OCI-LY7 (cell line): ENCODE measurements at regions not wholly inside any gene's neighbourhood (a gene's known extent, or its start where the extent isn't known, plus 50 kb on each side); places are given as distances from the start of the nearest gene placed in this dataset.

Experiments
- BruUV-seq: library from RNA; stranded (reverse); fragments of 400-500 nt; replicated peaks from 2 replicates; lab custom pipeline; 2021; lab: Mats Ljungman, UMichigan
- CTCF ChIA-PET: fragments of 300-600 bp; sonication (Branson Sonifier 250); formaldehyde crosslinking; loops from one replicate; lab custom pipeline; 2022; ENCODE audit warnings: antibody characterized with exemption; ENCODE audit not compliant: unreplicated experiment; lab: Charles Lee
- POLR2A ChIA-PET: fragments of 300-600 bp; sonication (Branson Sonifier 250); formaldehyde crosslinking; loops from one replicate; lab custom pipeline; 2022; ENCODE audit warnings: antibody characterized with exemption; lab: Charles Lee
- DNase-seq: peaks from one replicate; pipeline ENCODE4 v3.0.0-alpha.2; 2015; ENCODE audit warnings: low spot score
- H2AFZ ChIP-seq: fragments of 200-600 bp; sonication (generic), shearing (Covaris generic); 2 replicates; pipeline ENCODE4 v1.6.1; 2014; ENCODE audit warnings: mild to moderate bottlenecking, antibody characterized with exemption, low read length, moderate library complexity
- H3K27ac ChIP-seq: fragments of 200-600 bp; sonication (generic); 2 replicates; pipeline ENCODE4 v1.5.1; 2014; ENCODE audit warnings: mixed run types, low read depth, mild to moderate bottlenecking, moderate library complexity, low read length, inconsistent platforms; ENCODE audit not compliant: poor library complexity, severe bottlenecking
- H3K36me3 ChIP-seq: fragments of 200-600 bp; sonication (generic); 2 replicates; pipeline ENCODE4 v1.6.1; 2014; ENCODE audit warnings: mild to moderate bottlenecking, antibody characterized with exemption, low read length, moderate library complexity, mixed read lengths; ENCODE audit not compliant: insufficient read depth
- H3K4me1 ChIP-seq: fragments of 200-600 bp; sonication (generic); 2 replicates; pipeline ENCODE4 v1.5.1; 2014; ENCODE audit warnings: mild to moderate bottlenecking, low read length; ENCODE audit not compliant: insufficient read depth, poor library complexity, severe bottlenecking
- H3K4me2 ChIP-seq: fragments of 200-600 bp; sonication (generic); 2 replicates; pipeline ENCODE4 v1.6.1; 2014; ENCODE audit warnings: mild to moderate bottlenecking, low read length
- H3K4me3 ChIP-seq: fragments of 200-600 bp; sonication (generic); 2 replicates; pipeline ENCODE4 v1.5.1; 2014; ENCODE audit warnings: mild to moderate bottlenecking, low read depth, low read length; ENCODE audit not compliant: poor library complexity, severe bottlenecking
- H3K79me2 ChIP-seq: fragments of 200-600 bp; sonication (generic); 2 replicates; pipeline ENCODE4 v1.6.1; 2016; ENCODE audit warnings: low read depth, mild to moderate bottlenecking, low read length, moderate library complexity, mixed read lengths; ENCODE audit not compliant: insufficient read depth
- H3K9me2 ChIP-seq: fragments of 200-600 bp; sonication (generic); 2 replicates; pipeline ENCODE4 v1.6.1; 2016; ENCODE audit warnings: mild to moderate bottlenecking, low read length, mixed read lengths; ENCODE audit not compliant: insufficient read depth
- H3K9me3 ChIP-seq: fragments of 200-600 bp; sonication (generic); 2 replicates; pipeline ENCODE4 v1.6.1; 2014; ENCODE audit warnings: mild to moderate bottlenecking, mixed run types, low read length, mixed read lengths
- H4K20me1 ChIP-seq: fragments of 200-600 bp; sonication (generic); 2 replicates; pipeline ENCODE4 v1.6.1; 2014; ENCODE audit warnings: mild to moderate bottlenecking, antibody characterized with exemption, low read length, moderate library complexity, mixed read lengths; ENCODE audit not compliant: insufficient read depth
- EZH2phosphoT487 ChIP-seq: fragments of 200-600 bp; sonication (generic); IDR thresholded peaks from 2 replicates; pipeline ENCODE4 v1.6.1; 2018; ENCODE audit warnings: low read depth, borderline replicate concordance, mild to moderate bottlenecking, mixed run types, antibody characterized with exemption, low read length, moderate library complexity, mixed read lengths
- intact Hi-C: fragments of 100-400 bp; cut with micrococcal nuclease; formaldehyde crosslinking; loops from one replicate; pipeline ENCODE4 v1.10.0; 2022; ENCODE audit not compliant: unreplicated experiment
- TF ChIP-seq, protein P1 (sequence below): fragments of 200-600 bp; sonication (generic); conservative IDR thresholded peaks from 2 replicates; pipeline ENCODE4 v1.5.1; 2014; ENCODE audit warnings: mild to moderate bottlenecking, antibody characterized with exemption, low read length, moderate library complexity, mixed read lengths

DNA sequence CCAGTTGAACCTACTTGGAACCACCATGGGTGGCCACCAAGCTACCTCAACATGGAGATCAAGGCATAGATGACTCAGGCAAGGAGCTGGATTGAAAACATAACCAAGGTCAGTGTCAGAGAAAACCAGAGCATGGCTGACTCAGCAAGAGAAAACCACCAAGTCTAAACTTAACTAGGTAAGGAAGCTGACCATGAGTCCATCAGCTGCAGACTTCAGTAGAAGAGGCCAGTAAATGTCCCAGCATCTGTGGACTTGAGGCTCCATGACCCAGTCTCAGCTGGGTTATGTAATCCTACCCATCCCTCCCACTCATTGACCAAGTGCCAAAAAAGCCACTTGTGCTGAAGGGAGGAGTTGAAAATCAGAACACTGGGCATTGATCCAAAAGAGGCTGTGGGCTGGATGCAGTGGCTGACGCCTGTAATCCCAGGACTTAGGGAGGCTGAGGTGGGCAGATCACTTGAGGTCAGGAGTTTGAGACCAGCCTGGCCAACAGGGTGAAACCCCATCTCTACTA lies 93.7 kb upstream of the CBLN4 start:
- H2AFZ ChIP-seq: no peak overlapping the region
- H3K79me2 ChIP-seq: no peaks in the 10 kb centered on the region
- ChIA-PET CTCF (no interaction called here), POLR2A (no interaction called here)
- no peak overlapping the region for H3K27ac ChIP-seq
- H3K4me2 ChIP-seq: no peak overlapping the region
- TF ChIP-seq, protein P1, sequence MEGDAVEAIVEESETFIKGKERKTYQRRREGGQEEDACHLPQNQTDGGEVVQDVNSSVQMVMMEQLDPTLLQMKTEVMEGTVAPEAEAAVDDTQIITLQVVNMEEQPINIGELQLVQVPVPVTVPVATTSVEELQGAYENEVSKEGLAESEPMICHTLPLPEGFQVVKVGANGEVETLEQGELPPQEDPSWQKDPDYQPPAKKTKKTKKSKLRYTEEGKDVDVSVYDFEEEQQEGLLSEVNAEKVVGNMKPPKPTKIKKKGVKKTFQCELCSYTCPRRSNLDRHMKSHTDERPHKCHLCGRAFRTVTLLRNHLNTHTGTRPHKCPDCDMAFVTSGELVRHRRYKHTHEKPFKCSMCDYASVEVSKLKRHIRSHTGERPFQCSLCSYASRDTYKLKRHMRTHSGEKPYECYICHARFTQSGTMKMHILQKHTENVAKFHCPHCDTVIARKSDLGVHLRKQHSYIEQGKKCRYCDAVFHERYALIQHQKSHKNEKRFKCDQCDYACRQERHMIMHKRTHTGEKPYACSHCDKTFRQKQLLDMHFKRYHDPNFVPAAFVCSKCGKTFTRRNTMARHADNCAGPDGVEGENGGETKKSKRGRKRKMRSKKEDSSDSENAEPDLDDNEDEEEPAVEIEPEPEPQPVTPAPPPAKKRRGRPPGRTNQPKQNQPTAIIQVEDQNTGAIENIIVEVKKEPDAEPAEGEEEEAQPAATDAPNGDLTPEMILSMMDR: no peak
- TF ChIP-seq EZH2phosphoT487: no peak
- no TSS peak for BruUV-seq
- DNase-seq: no peak
- H3K4me3 ChIP-seq: no peak overlapping the region
- no peaks in the 10 kb centered on the region for H4K20me1 ChIP-seq
- intact Hi-C loops: no loop called here
- H3K36me3 ChIP-seq: no peaks in the 10 kb centered on the region
- H3K9me3 ChIP-seq: no peaks in the 10 kb centered on the region
- H3K4me1 ChIP-seq: no peaks in the 10 kb centered on the region
- no peaks in the 10 kb centered on the region for H3K9me2 ChIP-seq

DNA sequence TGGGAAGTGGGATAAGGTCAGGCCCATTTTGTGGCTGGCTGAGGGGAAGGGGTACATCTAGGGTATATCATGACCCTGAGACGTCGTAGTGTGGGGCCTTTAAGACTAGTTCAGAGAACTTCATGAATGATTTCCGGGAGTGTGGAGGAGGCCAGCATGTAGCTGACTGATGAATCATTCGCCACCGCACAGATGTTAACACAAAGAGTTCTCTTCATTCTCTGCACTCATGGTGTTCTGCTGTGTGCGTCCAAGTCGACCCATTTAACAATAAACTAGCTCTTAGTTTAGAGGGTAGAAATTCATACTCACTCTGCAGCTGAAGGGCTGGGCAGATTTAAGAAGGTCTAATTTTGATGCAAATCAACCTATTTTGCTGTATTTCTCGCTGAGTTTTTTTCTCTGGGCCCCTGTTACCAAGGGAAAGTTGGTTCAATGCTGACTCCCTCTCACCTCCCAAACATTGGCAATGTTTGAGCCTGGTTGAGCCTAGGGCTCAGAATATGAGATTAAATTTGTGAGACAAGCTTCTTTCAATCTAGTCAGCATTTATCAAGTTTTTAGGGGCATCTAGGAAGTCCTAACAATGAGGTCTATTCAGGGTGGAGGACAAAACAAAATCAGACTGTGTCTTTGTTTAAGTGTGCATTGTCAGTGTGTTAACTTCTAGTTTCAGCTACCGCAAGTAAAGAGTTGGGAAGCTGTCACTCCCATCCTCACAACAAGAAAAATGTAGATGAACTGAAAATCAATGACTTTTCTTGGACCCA lies 106.8 kb upstream of the CBLN4 start:
- no peak overlapping the region for H3K4me3 ChIP-seq
- BruUV-seq: no TSS peak
- H3K36me3 ChIP-seq: no peaks in the 10 kb centered on the region
- no peak overlapping the region for H2AFZ ChIP-seq
- no peaks in the 10 kb centered on the region for H3K9me2 ChIP-seq
- ChIA-PET CTCF (no interaction called here), POLR2A (no interaction called here)
- TF ChIP-seq, protein P1: no peak
- no peak for TF ChIP-seq EZH2phosphoT487
- no peaks in the 10 kb centered on the region for H3K79me2 ChIP-seq
- H3K27ac ChIP-seq: no peak overlapping the region
- no peak overlapping the region for H3K4me2 ChIP-seq
- intact Hi-C loops: no loop called here
- H3K4me1 ChIP-seq: no peaks in the 10 kb centered on the region
- no peak for DNase-seq
- H3K9me3 ChIP-seq: no peaks in the 10 kb centered on the region
- no peaks in the 10 kb centered on the region for H4K20me1 ChIP-seq

DNA sequence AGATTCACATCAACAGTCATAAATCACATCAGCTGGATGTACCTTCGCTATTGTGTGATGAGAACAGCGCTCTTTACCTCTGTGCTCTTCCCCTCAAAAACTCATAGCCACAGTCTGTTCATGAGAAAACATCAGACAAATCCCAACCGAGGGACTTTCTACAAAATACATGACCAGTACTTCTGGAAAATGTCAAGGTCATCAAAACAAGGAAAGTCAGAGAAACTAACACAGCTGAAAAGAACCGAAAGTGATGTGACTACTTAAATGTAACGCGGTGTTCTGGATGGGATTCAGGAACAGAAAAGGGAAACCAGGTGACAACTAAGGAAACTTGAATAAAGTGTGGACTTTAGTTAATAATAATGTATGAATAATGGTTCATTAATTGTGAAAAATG lies 112.0 kb upstream of the CBLN4 start:
- Histone ChIP-seq H3K4me2 (no peak overlapping the region), H3K27ac (no peak overlapping the region), H3K79me2 (no peaks in the 10 kb centered on the region), H3K36me3 (no peaks in the 10 kb centered on the region), H3K4me3 (no peak overlapping the region), H4K20me1 (no peaks in the 10 kb centered on the region), H2AFZ (no peak overlapping the region), H3K4me1 (no peaks in the 10 kb centered on the region), H3K9me2 (no peaks in the 10 kb centered on the region), H3K9me3 (no peaks in the 10 kb centered on the region)
- POLR2A ChIA-PET: no interaction called here
- intact Hi-C loops: no loop called here
- TF ChIP-seq, protein P1: no peak
- TF ChIP-seq EZH2phosphoT487: no peak
- no TSS peak for BruUV-seq
- no peak for DNase-seq
- CTCF ChIA-PET: no interaction called here
